ENCODE measurements at regions not wholly inside any gene's neighbourhood (a gene's known extent, or its start where the extent isn't known, plus 50 kb on each side); places are given as distances from the start of the nearest gene placed in this dataset.
"Not testable (repeated sequence)": the region's sequence is repeated elsewhere in the genome, so short reads cannot be mapped to it uniquely, and the experiment has no call there.

- POLR2A ChIA-PET, CTCF ChIA-PET: not testable (repeated sequence)
Measured at GRCh38 chr18:78283425-78283824, 696.2 kb upstream of the SALL3 start.

- CTCF ChIA-PET: no interaction called here
- POLR2A ChIA-PET: no interaction called here
Measured at GRCh38 chr18:78292618-78293380, 686.8 kb upstream of the SALL3 start.

- POLR2A ChIA-PET: no interaction called here
- CTCF ChIA-PET: no interaction called here
Measured at GRCh38 chr18:78293540-78293939, 686.1 kb upstream of the SALL3 start.

- POLR2A ChIA-PET: no interaction called here
- CTCF ChIA-PET: no interaction called here
Measured at GRCh38 chr18:78293940-78294541, 685.6 kb upstream of the SALL3 start.

- CTCF ChIA-PET: no interaction called here
- POLR2A ChIA-PET: no interaction called here
Measured at GRCh38 chr18:78295262-78295661, 684.4 kb upstream of the SALL3 start.

DNA sequence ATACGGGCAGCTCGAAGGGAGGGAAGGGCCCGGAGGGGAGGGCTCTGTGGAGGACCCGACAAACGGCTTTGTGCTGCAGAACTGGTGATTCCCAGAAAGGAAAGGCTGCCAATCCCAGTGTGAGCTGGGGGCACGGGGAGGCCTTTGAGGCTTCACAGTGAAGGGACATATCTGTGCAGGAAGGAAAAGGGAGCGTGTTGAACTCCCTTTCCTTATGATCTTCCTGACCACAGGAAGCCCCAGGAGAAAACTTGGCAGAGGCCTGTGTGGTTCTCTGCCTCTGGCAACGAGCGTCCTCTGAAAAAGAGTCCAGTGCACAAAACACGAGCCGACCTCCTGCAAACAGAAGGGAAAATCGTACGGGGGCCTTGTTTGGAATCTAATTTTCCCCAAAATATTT is 683.5 kb upstream of the SALL3 start:
- ChIA-PET POLR2A (no interaction called here), CTCF (no interaction called here)

- CTCF ChIA-PET: no interaction called here
Measured at GRCh38 chr18:78297048-78297447, 682.6 kb upstream of the SALL3 start.

DNA sequence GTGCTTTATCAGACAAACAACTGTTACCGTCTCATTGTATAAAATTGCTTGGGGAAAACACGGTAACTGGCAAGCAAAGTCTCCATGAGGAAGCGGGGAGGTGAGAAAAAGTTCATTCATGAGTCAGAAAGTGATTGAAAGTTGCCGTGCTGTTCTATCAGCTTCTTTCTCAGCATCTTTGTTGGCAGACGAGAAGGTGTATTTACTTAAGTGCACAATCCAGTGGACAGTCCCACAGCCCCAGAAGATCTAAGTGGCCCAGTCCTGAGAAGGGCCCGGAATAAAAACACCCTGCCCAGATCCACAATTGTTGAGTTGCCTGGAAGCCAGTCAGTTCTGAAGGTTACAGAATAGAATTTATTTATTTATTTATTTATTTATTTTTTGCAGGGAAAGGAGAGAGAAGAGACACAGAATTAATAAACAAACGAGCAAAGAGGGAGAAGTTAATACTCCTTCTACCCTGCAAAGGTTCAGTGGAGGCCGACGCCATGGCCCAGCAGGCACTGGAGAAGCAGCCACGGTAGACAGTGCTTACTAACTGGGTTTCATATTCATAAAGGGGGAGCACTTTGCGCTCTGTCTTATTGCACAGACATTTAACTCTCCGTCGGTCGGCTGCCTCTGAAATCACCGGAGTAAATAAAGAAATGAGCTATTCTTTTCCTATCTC is 676.0 kb upstream of the SALL3 start:
- CTCF ChIA-PET: no interaction called here
- POLR2A ChIA-PET: no interaction called here

More at GRCh38 chr18:78297048-78297447, 682.6 kb upstream of the SALL3 start:
- POLR2A ChIA-PET: no interaction called here

GRCh38 chr18:78304192-78305164 is 675.1 kb upstream of the SALL3 start:
- ChIA-PET POLR2A (no interaction called here), CTCF (interaction anchor here (0.6 kb wide), 1 partner anchor 228 kb away, joined by 5 read pairs; no protein-coding TSS in a partner anchor)

GRCh38 chr18:78305789-78306188 is 673.8 kb upstream of the SALL3 start:
- ChIA-PET POLR2A (no interaction called here), CTCF (no interaction called here)

GRCh38 chr18:78309307-78309706 is 670.3 kb upstream of the SALL3 start:
- POLR2A ChIA-PET: no interaction called here

DNA sequence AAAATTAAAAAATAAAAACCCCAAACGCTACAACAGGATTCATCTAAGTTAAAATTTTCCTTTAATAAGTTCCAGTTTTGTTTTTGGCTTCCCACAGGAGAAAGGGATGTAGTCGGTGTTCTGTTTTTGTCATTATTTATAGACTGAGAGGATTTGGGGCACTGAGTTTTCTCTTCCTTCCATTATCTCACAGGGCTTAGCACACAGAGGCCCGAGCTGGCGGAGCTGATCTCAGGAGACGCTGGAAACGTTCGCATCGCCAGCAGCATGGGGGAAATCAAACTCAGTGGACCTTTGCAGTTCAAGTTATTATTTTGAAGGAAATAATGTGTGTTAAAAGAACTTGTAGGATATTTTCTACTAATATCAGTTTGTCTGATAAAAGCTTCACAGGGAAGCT is 669.7 kb upstream of the SALL3 start:
- POLR2A ChIA-PET: no interaction called here
- CTCF ChIA-PET: no interaction called here

More at GRCh38 chr18:78309307-78309706, 670.3 kb upstream of the SALL3 start:
- CTCF ChIA-PET: no interaction called here

DNA sequence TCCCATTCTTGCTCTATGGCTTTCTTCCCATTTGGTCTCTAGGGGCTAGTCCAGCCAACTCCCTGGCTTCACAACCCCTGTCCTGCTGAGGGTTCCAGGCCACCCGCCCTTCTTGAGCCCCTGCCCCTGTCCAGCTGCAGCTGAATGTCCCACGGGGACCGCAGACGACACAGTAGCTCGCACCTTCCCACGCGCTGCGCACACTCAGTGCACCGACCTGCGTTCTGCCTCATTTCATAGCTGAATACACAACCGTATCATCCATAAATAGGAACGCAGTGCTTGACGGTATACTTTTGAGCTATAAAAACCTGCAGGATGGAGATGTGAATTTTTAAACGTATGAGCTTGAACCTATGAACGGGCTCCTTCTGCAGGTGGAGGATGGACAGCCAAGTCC is 660.4 kb upstream of the SALL3 start:
- ChIA-PET POLR2A (no interaction called here), CTCF (no interaction called here)

DNA sequence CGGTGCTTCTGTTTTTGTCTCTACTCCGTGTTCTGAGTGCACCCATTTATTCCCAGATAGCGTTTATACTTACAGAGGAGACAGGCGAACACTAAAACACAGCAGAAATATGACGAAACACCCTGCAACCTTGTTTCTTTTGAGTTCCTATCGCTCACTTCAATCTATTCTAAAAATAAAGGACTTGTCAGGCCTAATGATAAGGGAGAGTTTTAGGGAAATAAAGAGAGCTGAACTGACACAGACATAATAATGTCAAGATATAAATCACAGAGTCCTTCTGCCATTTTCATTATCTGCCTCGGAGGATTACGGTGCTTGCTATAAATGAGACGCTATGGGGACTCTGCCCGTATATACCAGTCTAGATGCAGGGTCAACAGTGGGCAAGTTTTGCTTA is 659.7 kb upstream of the SALL3 start:
- CTCF ChIA-PET: no interaction called here
- POLR2A ChIA-PET: no interaction called here

DNA sequence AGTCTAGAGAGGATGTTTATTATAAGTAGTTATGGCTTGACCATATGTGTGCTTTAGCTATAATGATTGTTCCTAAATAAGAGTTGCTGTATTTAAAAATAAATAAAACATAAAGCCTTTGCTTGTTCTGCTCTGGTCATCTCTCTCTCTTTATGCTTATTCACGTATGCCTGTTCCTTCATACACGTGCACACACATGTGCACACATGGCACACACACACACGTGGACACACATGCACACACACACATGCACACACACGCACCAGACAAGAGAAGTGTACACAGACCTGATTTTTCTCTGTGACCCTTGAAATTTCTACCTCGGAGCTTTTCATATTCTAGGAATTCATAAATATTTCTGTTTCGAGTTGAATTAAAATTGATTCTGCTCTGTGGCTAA is 658.2 kb upstream of the SALL3 start:
- ChIA-PET POLR2A (no interaction called here), CTCF (no interaction called here)

GRCh38 chr18:78323453-78324197 is 656.0 kb upstream of the SALL3 start:
- CTCF ChIA-PET: no interaction called here
- POLR2A ChIA-PET: no interaction called here

GRCh38 chr18:78327643-78328042 is 652.0 kb upstream of the SALL3 start:
- ChIA-PET CTCF (no interaction called here), POLR2A (no interaction called here)

- POLR2A ChIA-PET: no interaction called here
- CTCF ChIA-PET: no interaction called here
Measured at GRCh38 chr18:78330766-78331165, 648.9 kb upstream of the SALL3 start.

DNA sequence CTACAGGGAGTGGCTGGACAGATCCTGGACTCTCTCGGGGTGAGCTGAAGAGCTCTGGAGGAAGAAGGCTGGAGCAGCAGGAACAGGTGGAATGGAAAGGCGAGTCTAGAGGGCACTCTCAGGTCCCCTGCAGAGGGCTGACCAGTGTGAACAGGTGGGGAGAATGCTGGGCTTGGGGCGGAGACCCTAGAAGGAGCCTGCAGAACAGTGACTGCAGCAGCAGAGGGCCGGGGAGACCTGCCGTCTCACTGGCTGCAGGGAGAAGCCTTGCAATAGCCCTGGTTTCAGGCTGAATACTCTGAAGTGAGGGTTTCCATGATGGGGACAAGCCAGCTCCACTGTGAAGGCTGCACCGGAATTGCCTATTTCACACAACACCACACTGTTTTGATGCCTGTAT is 626.7 kb upstream of the SALL3 start:
- ChIA-PET CTCF (no interaction called here), POLR2A (no interaction called here)

DNA sequence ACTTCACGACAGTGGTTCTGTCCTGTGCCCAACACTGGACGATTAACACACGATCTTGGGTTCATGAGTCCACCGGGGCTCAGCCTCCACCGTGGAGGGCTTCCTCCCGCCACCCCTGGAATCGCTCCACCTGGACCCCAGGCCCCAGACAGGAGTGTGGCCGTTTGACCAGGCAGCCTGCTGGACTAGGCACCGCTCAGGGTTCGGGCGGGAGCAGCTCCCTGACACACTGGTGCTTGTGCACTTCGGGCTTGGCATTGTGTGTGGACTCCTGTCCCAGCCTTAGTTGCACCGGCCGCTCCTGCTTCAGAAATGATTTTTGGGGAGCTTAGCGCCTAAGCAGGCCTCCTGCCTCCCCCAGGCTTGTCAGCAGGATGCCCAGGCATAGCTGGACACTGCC is 617.4 kb upstream of the SALL3 start:
- ChIA-PET CTCF (no interaction called here), POLR2A (no interaction called here)
